GM23248 (cell line): ENCODE measurements at regions not wholly inside any gene's neighbourhood (a gene's known extent, or its start where the extent isn't known, plus 50 kb on each side); places are given as distances from the start of the nearest gene placed in this dataset.
"Not testable (repeated sequence)": the region's sequence is repeated elsewhere in the genome, so short reads cannot be mapped to it uniquely, and the experiment has no call there.

Source experiments
- EZH2 ChIP-seq: fragments of 200-600 bp; sonication (generic); IDR thresholded peaks from 2 replicates; pipeline ENCODE4 v1.6.1; 2018; ENCODE audit warnings: antibody characterized with exemption, mild to moderate bottlenecking; ENCODE audit not compliant: insufficient read depth, poor library complexity, severe bottlenecking
- EZH2phosphoT487 ChIP-seq: fragments of 200-600 bp; sonication (generic); IDR thresholded peaks from 2 replicates; pipeline ENCODE4 v1.6.1; 2018; ENCODE audit warnings: antibody characterized with exemption, moderate library complexity, mild to moderate bottlenecking, low read depth; ENCODE audit not compliant: insufficient read depth

- not testable (repeated sequence) for TF ChIP-seq EZH2phosphoT487, EZH2
Observed at GRCh38 chr3:164784407-164784806, 293.9 kb downstream of the SI start.
